ENCODE measurements at regions not wholly inside any gene's neighbourhood (a gene's known extent, or its start where the extent isn't known, plus 50 kb on each side); places are given as distances from the start of the nearest gene placed in this dataset.

- TF ChIP-seq EZH2phosphoT487 (IDR thresholded peaks at IDR 0.05; ENCODE audit: borderline replicate concordance, low read length) = no peak
- TF ChIP-seq CTCF (IDR thresholded peaks at IDR 0.05; ENCODE audit: low read depth, low read length, poor library complexity, severe bottlenecking) = no peak
- Histone ChIP-seq H3K9me2 (replicated peaks; ENCODE audit: control insufficient read depth, low read length) (no peaks in the 10 kb centered on the region), H3K27ac (ENCODE audit: low read depth, low read length) (no peak overlapping the region), H3K4me1 (ENCODE audit: control insufficient read depth, low read length) (no peaks in the 10 kb centered on the region), H3K4me2 (ENCODE audit: low read length) (no peak overlapping the region), H3K79me2 (ENCODE audit: control insufficient read depth, low read length) (no peaks in the 10 kb centered on the region), H3K27me3 (ENCODE audit: control insufficient read depth, low read length) (no peaks in the 10 kb centered on the region), H3K36me3 (ENCODE audit: control insufficient read depth, low read length) (no peaks in the 10 kb centered on the region), H3F3A (ENCODE audit: control insufficient read depth, insufficient read depth) (no peaks in the 10 kb centered on the region), H3K4me3 (ENCODE audit: low read length) (no peak overlapping the region), H4K20me1 (ENCODE audit: control insufficient read depth, insufficient read depth, low read depth, low read length) (no peaks in the 10 kb centered on the region), H3K9me3 (ENCODE audit: control insufficient read depth, insufficient read depth, low read length) (no peaks in the 10 kb centered on the region)
Measured at GRCh38 chr9:87068177-87068840, 121.0 kb upstream of the GAS1 start.

GRCh38 chr9:87069690-87070089 is 122.4 kb upstream of the GAS1 start:
- TF ChIP-seq CTCF (IDR thresholded peaks at IDR 0.05; ENCODE audit: low read depth, low read length, poor library complexity, severe bottlenecking) = no peak
- TF ChIP-seq EZH2phosphoT487 (IDR thresholded peaks at IDR 0.05; ENCODE audit: borderline replicate concordance, low read length) = no peak
- no peaks in the 10 kb centered on the region for H3K4me1 ChIP-seq (ENCODE audit: control insufficient read depth, low read length)
- no peak overlapping the region for H3K4me3 ChIP-seq (ENCODE audit: low read length)
- H3K9me3 ChIP-seq (ENCODE audit: control insufficient read depth, insufficient read depth, low read length) = no peaks in the 10 kb centered on the region
- H3K27me3 ChIP-seq (ENCODE audit: control insufficient read depth, low read length) = no peaks in the 10 kb centered on the region
- no peaks in the 10 kb centered on the region for H3K9me2 ChIP-seq (replicated peaks; ENCODE audit: control insufficient read depth, low read length)
- H3K27ac ChIP-seq (ENCODE audit: low read depth, low read length) = no peak overlapping the region
- no peaks in the 10 kb centered on the region for H3K36me3 ChIP-seq (ENCODE audit: control insufficient read depth, low read length)
- no peaks in the 10 kb centered on the region for H4K20me1 ChIP-seq (ENCODE audit: control insufficient read depth, insufficient read depth, low read depth, low read length)
- no peak overlapping the region for H3K4me2 ChIP-seq (ENCODE audit: low read length)
- no peaks in the 10 kb centered on the region for H3F3A ChIP-seq (ENCODE audit: control insufficient read depth, insufficient read depth)
- no peaks in the 10 kb centered on the region for H3K79me2 ChIP-seq (ENCODE audit: control insufficient read depth, low read length)

GRCh38 chr9:87070336-87070735 is 123.0 kb upstream of the GAS1 start:
- Histone ChIP-seq H3F3A (ENCODE audit: control insufficient read depth, insufficient read depth) (no peaks in the 10 kb centered on the region), H3K27ac (ENCODE audit: low read depth, low read length) (no peak overlapping the region), H3K4me1 (ENCODE audit: control insufficient read depth, low read length) (no peaks in the 10 kb centered on the region), H3K27me3 (ENCODE audit: control insufficient read depth, low read length) (no peaks in the 10 kb centered on the region), H3K36me3 (ENCODE audit: control insufficient read depth, low read length) (no peaks in the 10 kb centered on the region), H3K79me2 (ENCODE audit: control insufficient read depth, low read length) (no peaks in the 10 kb centered on the region), H3K9me3 (ENCODE audit: control insufficient read depth, insufficient read depth, low read length) (no peaks in the 10 kb centered on the region), H4K20me1 (ENCODE audit: control insufficient read depth, insufficient read depth, low read depth, low read length) (no peaks in the 10 kb centered on the region), H3K9me2 (replicated peaks; ENCODE audit: control insufficient read depth, low read length) (no peaks in the 10 kb centered on the region), H3K4me2 (ENCODE audit: low read length) (no peak overlapping the region), H3K4me3 (ENCODE audit: low read length) (no peak overlapping the region)
- no peak for TF ChIP-seq CTCF (IDR thresholded peaks at IDR 0.05; ENCODE audit: low read depth, low read length, poor library complexity, severe bottlenecking)
- TF ChIP-seq EZH2phosphoT487 (IDR thresholded peaks at IDR 0.05; ENCODE audit: borderline replicate concordance, low read length) = no peak

All from DOHH2 (cell line).